PC-3 (cell line): ENCODE measurements at regions not wholly inside any gene's neighbourhood (a gene's known extent, or its start where the extent isn't known, plus 50 kb on each side); places are given as distances from the start of the nearest gene placed in this dataset.
"Not testable (repeated sequence)": the region's sequence is repeated elsewhere in the genome, so short reads cannot be mapped to it uniquely, and the experiment has no call there.

Source experiments
- ATAC-seq: fragments of 200-7000 bp; cut with Tn5 transposase; 2 replicates; pipeline ENCODE4 v1.9.1; 2020; ENCODE audit warnings: mild to moderate bottlenecking, moderate library complexity
- BruUV-seq: library from RNA; stranded (reverse); fragments of 400-500 nt; replicated peaks from 2 replicates; lab custom pipeline; 2021; lab: Mats Ljungman, UMichigan
- CTCF ChIA-PET: fragments of 300-600 bp; sonication (Branson Sonifier 250); formaldehyde crosslinking; loops from one replicate; lab custom pipeline; 2022; ENCODE audit warnings: antibody characterized with exemption; lab: Charles Lee
- POLR2A ChIA-PET: fragments of 300-600 bp; sonication (Branson Sonifier 250); formaldehyde crosslinking; loops from one replicate; lab custom pipeline; 2022; ENCODE audit warnings: antibody characterized with exemption; ENCODE audit not compliant: unreplicated experiment; lab: Charles Lee
- DNase-seq: peaks from one replicate; pipeline ENCODE4 v3.0.0-alpha.2; 2015
- H2AFZ ChIP-seq: fragments of 300-600 bp; sonication (generic); 2 replicates; pipeline ENCODE4 v1.6.0; 2016; ENCODE audit warnings: antibody characterized with exemption, low read length
- H3F3A ChIP-seq: fragments of 300-600 bp; sonication (generic); one replicate; pipeline ENCODE4 v1.6.0; 2017; ENCODE audit warnings: antibody characterized with exemption, low read length, control low read depth, mild to moderate bottlenecking; ENCODE audit not compliant: unreplicated experiment
- H3K27ac ChIP-seq: fragments of 300-600 bp; sonication (generic); 2 replicates; pipeline ENCODE4 v1.5.1; 2016; ENCODE audit warnings: mild to moderate bottlenecking, low read length
- H3K27me3 ChIP-seq: fragments of 300-600 bp; sonication (generic); 2 replicates; pipeline ENCODE4 v1.6.1; 2016; ENCODE audit warnings: low read length, mixed read lengths
- H3K36me3 ChIP-seq: fragments of 300-600 bp; sonication (generic); 2 replicates; pipeline ENCODE4 v1.6.1; 2016; ENCODE audit warnings: low read depth, mixed run types, low read length, mixed read lengths
- H3K4me1 ChIP-seq: fragments of 300-600 bp; sonication (generic); 2 replicates; pipeline ENCODE4 v1.5.1; 2016; ENCODE audit warnings: low read length; ENCODE audit not compliant: insufficient read depth
- H3K4me2 ChIP-seq: fragments of 300-600 bp; sonication (generic); 2 replicates; pipeline ENCODE4 v1.6.0; 2016; ENCODE audit warnings: low read length
- H3K4me3 ChIP-seq: fragments of 300-600 bp; sonication (generic); 2 replicates; pipeline ENCODE4 v1.5.1; 2016; ENCODE audit warnings: mild to moderate bottlenecking, low read length, mixed read lengths
- H3K79me2 ChIP-seq: fragments of 300-600 bp; sonication (generic); 2 replicates; pipeline ENCODE4 v1.6.1; 2017; ENCODE audit warnings: low read length, mixed read lengths
- H3K9ac ChIP-seq: fragments of 300-600 bp; sonication (generic); 2 replicates; pipeline ENCODE4 v1.6.0; 2016; ENCODE audit warnings: mild to moderate bottlenecking, low read length
- H3K9me2 ChIP-seq: fragments of 300-600 bp; sonication (generic); replicated peaks from 2 replicates; pipeline ENCODE4 v1.6.1; 2016; ENCODE audit warnings: mixed run types, low read length, mixed read lengths
- H3K9me3 ChIP-seq: fragments of 300-600 bp; sonication (generic); 2 replicates; pipeline ENCODE4 v1.6.1; 2016; ENCODE audit warnings: low read length, mixed read lengths
- H4K20me1 ChIP-seq: fragments of 300-600 bp; sonication (generic); 2 replicates; pipeline ENCODE4 v1.6.1; 2016; ENCODE audit warnings: low read length, mixed read lengths
- CTCF ChIP-seq: fragments of 300-600 bp; sonication (generic); conservative IDR thresholded peaks from 2 replicates; pipeline ENCODE4 v1.5.1; 2017; ENCODE audit warnings: antibody characterized with exemption, low read depth, mild to moderate bottlenecking, low read length
- EZH2 ChIP-seq: fragments of 300-600 bp; sonication (generic); IDR thresholded peaks from one replicate; pipeline ENCODE4 v1.6.1; 2017; ENCODE audit warnings: antibody characterized with exemption, mild to moderate bottlenecking, low read length; ENCODE audit not compliant: unreplicated experiment
- EZH2phosphoT487 ChIP-seq: fragments of 300-600 bp; sonication (generic); IDR thresholded peaks from 2 replicates; pipeline ENCODE4 v1.6.1; 2018; ENCODE audit warnings: mild to moderate bottlenecking, antibody characterized with exemption, low read length, borderline replicate concordance
- intact Hi-C: fragments of 100-400 bp; cut with micrococcal nuclease; formaldehyde crosslinking; loops from 2 replicates; pipeline ENCODE4 v1.9.0; 2023

GRCh38 chr14:97066068-97066899 lies 269.1 kb downstream of the VRK1 start:
- CTCF ChIA-PET = no interaction called here
- TF ChIP-seq EZH2 (no peak), CTCF (no peak), EZH2phosphoT487 (no peak)
- Histone ChIP-seq H4K20me1 (no peaks in the 10 kb centered on the region), H3K27me3 (no peaks in the 10 kb centered on the region), H3K9me2 (no peaks in the 10 kb centered on the region), H3K36me3 (no peaks in the 10 kb centered on the region), H3K4me3 (no peak overlapping the region), H3K9me3 (no peaks in the 10 kb centered on the region), H3K79me2 (no peaks in the 10 kb centered on the region), H3K9ac (no peak overlapping the region), H2AFZ (no peak overlapping the region), H3K27ac (no peak overlapping the region), H3K4me2 (no peak overlapping the region), H3F3A (peaks cover 6% of the 10 kb centered on the region), H3K4me1 (peaks cover 18% of the 10 kb centered on the region)
- POLR2A ChIA-PET = no interaction called here
- intact Hi-C loops = no loop called here
- DNase-seq (no peak), ATAC-seq (no peak)
- BruUV-seq = no TSS peak

GRCh38 chr14:97068293-97068692 lies 271.1 kb downstream of the VRK1 start:
- H3K4me3 ChIP-seq, H3K27me3 ChIP-seq, H3K36me3 ChIP-seq, H3K9me3 ChIP-seq, H3K9me2 ChIP-seq, H3K27ac ChIP-seq, BruUV-seq, H2AFZ ChIP-seq, intact Hi-C loops, H4K20me1 ChIP-seq, CTCF ChIA-PET, H3K9ac ChIP-seq, H3F3A ChIP-seq, DNase-seq, H3K79me2 ChIP-seq, ATAC-seq, H3K4me2 ChIP-seq: not testable (repeated sequence)
- POLR2A ChIA-PET = interaction anchor here (0.5 kb wide), 1 partner anchor 224 kb away, joined by 5 read pairs; no protein-coding TSS in a partner anchor
- H3K4me1 ChIP-seq = peaks cover 14% of the 10 kb centered on the region

GRCh38 chr14:97070259-97070658 lies 273.1 kb downstream of the VRK1 start:
- Histone ChIP-seq H3K27ac (no peak overlapping the region), H3K4me1 (peaks cover 4% of the 10 kb centered on the region; the same call in 1 of the 2 replicates), H3K27me3 (no peaks in the 10 kb centered on the region), H3K9ac (no peak overlapping the region), H4K20me1 (no peaks in the 10 kb centered on the region), H3K4me3 (no peak overlapping the region), H3K9me3 (no peaks in the 10 kb centered on the region), H3K36me3 (no peaks in the 10 kb centered on the region), H3K9me2 (no peaks in the 10 kb centered on the region), H2AFZ (no peak overlapping the region), H3K4me2 (no peak overlapping the region), H3F3A (no peaks in the 10 kb centered on the region), H3K79me2 (no peaks in the 10 kb centered on the region)
- intact Hi-C loops = no loop called here
- DNase-seq (no peak), ATAC-seq (no peak)
- TF ChIP-seq EZH2phosphoT487 (no peak), CTCF (no peak), EZH2 (no peak)
- no TSS peak for BruUV-seq
- ChIA-PET POLR2A (no interaction called here), CTCF (no interaction called here)
